Peyer's patch (tissue), 4 donors: ENCODE measurements at regions not wholly inside any gene's neighbourhood (a gene's known extent, or its start where the extent isn't known, plus 50 kb on each side); places are given as distances from the start of the nearest gene placed in this dataset.
A peak's percentile ranks its signal among the peaks of the same experiment; 100 is the strongest.

Experiments used
- DNase-seq, 3 donors: peaks; one replicate each; pipeline ENCODE4 v3.0.0-alpha.2; 2017 to 2019
- H3K27ac ChIP-seq, 4 donors: fragments of 200-600 bp; sonication (generic); one replicate each; pipeline ENCODE4 v1.5.1; 2016 to 2019
- H3K27me3 ChIP-seq, 2 donors: fragments of 200-600 bp; sonication (generic); one replicate each; pipeline ENCODE4 v1.5.1; 2019
- H3K36me3 ChIP-seq, 3 donors: fragments of 200-600 bp; sonication (generic); one replicate each; pipeline ENCODE4 v1.5.1; 2016 to 2019
- H3K4me1 ChIP-seq, 4 donors: fragments of 200-600 bp; sonication (generic); one replicate each; pipeline ENCODE4 v1.5.1; 2016 to 2019
- H3K4me3 ChIP-seq, 4 donors: fragments of 200-600 bp; sonication (generic); 1 replicate in 3 of 4; 2 replicates in 1 of 4; pipeline ENCODE4 v1.5.1; 2016 to 2019; ENCODE audit warnings: mild to moderate bottlenecking in 1 of 4
- H3K9me3 ChIP-seq, 4 donors: fragments of 200-600 bp; sonication (generic); one replicate each; pipeline ENCODE4 v1.5.1; 2016 to 2019; ENCODE audit warnings: mild to moderate bottlenecking in 1 of 4
- POLR2A ChIP-seq, 2 donors: fragments of 450-650 bp; IDR thresholded peaks; one replicate each; pipeline ENCODE4 v1.5.1; 2017; ENCODE audit warnings: antibody characterized with exemption in 2 of 2, mild to moderate bottlenecking in 2 of 2, moderate library complexity in 2 of 2
- TF ChIP-seq, protein P1 (sequence below), 6 experiments: fragments of 450-650 bp in 4 of 6; fragments of 200-600 bp in 2 of 6; sonication (generic) in 1 of 6; IDR thresholded peaks; one replicate each; pipeline ENCODE4 v1.5.1; 2017 to 2019; ENCODE audit warnings: antibody characterized with exemption in 6 of 6, mild to moderate bottlenecking in 3 of 6, moderate library complexity in 1 of 6

DNA sequence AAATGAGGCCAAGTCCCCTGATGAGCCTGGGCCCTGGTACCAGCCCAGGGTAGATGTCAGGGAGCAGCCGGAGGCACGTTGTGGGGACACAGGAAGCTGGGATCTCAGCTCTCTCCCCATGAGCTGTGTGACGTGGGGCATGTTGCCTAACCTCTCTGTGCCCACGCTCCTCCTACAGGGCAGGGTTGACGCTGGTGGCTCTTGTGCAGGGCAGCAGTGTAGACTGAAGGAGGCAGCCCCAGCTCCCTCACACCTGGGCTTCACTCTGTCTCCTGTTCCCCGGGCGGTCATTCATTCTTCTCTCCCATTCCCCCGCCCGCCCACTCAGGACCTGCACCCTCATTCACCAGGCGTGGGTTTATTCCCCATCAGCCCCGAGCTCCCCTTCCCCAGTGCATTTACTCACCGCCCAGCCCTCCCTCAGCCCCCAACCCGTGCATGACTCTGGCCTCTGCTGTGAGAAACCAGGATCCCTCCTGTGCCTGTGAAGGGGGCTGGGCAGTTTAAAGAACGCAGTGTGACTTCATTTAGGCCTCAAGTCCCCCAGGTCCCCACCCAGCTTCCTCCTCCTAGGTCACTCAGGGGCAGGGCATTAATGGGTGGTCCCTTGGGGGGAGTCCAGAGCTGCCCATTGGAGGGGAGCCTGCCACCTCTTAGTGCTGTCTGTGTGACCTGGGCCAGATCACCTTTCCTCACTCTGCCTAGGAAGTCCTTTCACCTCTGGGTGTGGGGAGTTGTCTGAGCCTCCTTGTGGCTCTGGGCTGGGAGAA is 285.7 kb downstream of the PTPRU start:
- no peaks in the 10 kb centered on the region for H3K27me3 ChIP-seq
- TF ChIP-seq, protein P1, sequence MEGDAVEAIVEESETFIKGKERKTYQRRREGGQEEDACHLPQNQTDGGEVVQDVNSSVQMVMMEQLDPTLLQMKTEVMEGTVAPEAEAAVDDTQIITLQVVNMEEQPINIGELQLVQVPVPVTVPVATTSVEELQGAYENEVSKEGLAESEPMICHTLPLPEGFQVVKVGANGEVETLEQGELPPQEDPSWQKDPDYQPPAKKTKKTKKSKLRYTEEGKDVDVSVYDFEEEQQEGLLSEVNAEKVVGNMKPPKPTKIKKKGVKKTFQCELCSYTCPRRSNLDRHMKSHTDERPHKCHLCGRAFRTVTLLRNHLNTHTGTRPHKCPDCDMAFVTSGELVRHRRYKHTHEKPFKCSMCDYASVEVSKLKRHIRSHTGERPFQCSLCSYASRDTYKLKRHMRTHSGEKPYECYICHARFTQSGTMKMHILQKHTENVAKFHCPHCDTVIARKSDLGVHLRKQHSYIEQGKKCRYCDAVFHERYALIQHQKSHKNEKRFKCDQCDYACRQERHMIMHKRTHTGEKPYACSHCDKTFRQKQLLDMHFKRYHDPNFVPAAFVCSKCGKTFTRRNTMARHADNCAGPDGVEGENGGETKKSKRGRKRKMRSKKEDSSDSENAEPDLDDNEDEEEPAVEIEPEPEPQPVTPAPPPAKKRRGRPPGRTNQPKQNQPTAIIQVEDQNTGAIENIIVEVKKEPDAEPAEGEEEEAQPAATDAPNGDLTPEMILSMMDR (IDR thresholded peaks at IDR 0.05) = no peak
- TF ChIP-seq POLR2A (IDR thresholded peaks at IDR 0.05) = no peak

DNA sequence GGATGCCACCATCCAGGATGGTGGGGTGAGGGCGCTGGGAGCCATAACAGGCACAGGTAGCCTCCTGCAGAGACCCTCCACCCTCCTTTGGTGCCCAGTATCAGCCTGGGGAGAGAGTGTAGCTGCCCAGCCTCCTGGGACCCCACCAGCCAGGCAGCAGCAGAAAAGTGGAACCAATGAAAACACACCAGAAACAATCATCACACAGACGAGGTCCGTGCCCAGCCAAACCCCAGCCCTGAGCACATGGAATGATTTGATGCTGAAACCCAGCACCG is 285.1 kb downstream of the PTPRU start:
- H3K4me1 ChIP-seq = no peaks in the 10 kb centered on the region
- no peak overlapping the region for H3K4me3 ChIP-seq
- H3K27me3 ChIP-seq = no peaks in the 10 kb centered on the region
- H3K36me3 ChIP-seq = no peaks in the 10 kb centered on the region
- DNase-seq = peak in 1 of 3 donors; percentile 5
- H3K27ac ChIP-seq = no peak overlapping the region
- TF ChIP-seq, protein P1 (IDR thresholded peaks at IDR 0.05) = no peak
- TF ChIP-seq POLR2A (IDR thresholded peaks at IDR 0.05) = no peak
- H3K9me3 ChIP-seq = no peaks in the 10 kb centered on the region

More for the DNA sequence above, 285.7 kb downstream of the PTPRU start:
- H3K9me3 ChIP-seq = no peaks in the 10 kb centered on the region
- H3K36me3 ChIP-seq = no peaks in the 10 kb centered on the region
- DNase-seq = peak in 2 of 3 donors; percentile 24 to 25
- H3K4me3 ChIP-seq = no peak overlapping the region
- no peak overlapping the region for H3K27ac ChIP-seq
- H3K4me1 ChIP-seq = no peaks in the 10 kb centered on the region

DNA sequence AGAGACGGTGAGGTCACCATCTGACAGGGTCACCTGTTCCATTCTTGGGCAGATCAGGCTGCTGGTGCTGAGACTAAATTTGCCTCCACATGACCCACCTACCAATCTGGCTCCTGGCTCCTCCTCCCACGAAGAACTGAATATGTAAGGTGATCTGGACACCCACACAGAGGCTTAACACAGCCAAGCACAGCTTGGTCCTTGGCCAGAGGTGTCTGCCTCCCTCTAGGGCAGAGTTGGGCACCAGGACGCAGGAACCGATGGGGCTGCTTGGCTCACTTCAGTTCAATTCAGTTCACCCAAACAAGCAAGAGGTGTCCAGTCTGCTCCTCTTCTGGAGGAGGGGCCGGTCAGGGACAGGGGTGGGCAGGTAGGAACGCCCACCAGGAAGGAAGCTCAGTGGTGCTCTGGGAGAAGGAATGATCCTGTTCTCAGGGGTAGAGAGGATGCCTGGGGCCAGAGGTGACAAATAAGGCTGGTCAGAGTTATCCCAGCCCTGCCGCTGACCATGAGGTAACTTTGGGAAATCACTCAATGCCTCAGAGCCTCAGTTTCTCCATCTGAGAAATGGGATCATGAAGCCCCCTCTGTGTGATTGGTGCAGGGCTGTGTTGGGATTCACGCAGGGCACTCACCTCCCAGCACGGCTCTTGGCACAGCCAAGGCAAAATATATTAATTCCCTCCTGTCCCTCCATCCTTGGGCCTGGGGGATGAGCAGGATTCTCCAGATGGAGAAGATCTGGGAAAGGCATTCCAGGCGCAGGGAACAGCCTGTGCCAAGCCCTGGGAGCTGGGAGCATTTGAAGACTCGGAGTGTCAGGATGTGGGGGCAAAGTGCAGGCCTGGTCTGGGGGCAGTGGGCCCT is 284.5 kb downstream of the PTPRU start:
- H3K27ac ChIP-seq = no peak overlapping the region
- no peaks in the 10 kb centered on the region for H3K9me3 ChIP-seq
- no peaks in the 10 kb centered on the region for H3K4me1 ChIP-seq
- TF ChIP-seq POLR2A (IDR thresholded peaks at IDR 0.05) = no peak
- TF ChIP-seq, protein P1 (IDR thresholded peaks at IDR 0.05) = no peak
- peak in 2 of 3 donors; percentile 14 to 24 for DNase-seq
- no peaks in the 10 kb centered on the region for H3K36me3 ChIP-seq
- H3K4me3 ChIP-seq = no peak overlapping the region
- H3K27me3 ChIP-seq = no peaks in the 10 kb centered on the region

DNA sequence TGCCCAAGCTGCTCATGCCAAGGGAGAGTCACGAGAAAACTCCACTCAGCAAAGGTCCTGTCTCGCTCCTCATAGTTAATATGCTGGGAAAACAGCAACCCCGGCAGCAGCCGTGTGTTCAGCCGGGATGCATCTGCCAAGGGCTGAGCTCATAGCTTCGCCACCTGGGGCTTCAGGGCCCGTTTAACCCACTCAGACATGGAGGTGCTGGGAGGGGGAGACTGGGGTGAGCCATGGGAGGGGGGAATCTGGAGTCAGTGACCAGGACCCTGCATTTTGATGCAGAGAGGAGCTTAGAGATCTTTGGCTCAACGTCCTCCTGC is 283.4 kb downstream of the PTPRU start:
- no peak for TF ChIP-seq POLR2A (IDR thresholded peaks at IDR 0.05)
- TF ChIP-seq, protein P1 (IDR thresholded peaks at IDR 0.05) = no peak
- H3K4me3 ChIP-seq = no peak overlapping the region
- peak in 2 of 3 donors; percentile 27 to 37 for DNase-seq

DNA sequence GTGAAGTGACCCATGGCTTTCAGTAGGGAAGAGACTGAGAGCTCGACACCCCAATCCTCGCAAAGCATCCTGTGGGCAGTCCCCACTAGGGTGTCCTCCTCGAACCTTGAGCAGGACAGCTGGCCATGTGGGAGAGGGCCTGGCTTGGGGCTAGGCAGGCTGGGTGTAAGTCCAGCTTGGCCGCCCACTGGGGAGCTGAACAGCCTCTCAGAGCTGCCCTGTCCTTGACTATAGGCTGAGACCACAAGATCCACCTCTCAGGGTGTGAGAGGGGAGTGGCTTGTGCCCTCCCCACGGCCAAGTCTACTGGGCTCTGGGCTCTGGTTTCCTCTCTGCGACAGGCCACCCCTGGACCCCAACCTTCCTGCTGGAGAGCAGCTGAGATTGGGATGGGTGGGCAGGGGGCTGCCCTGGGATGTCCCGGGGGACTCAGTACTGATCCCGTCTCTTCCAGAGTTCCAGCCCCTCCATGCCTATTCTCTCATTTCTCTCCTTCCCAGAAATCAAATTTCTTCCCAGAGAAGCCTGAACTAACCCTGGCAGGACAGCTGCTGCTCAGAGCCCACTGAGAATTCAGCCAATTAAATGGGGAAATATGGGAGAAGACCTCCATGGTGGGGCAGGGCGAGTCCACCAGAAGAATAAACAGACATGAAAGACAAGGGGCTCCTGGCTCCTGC is 282.9 kb downstream of the PTPRU start:
- peak in 2 of 3 donors; percentile 17 to 37 for DNase-seq
- no peak overlapping the region for H3K27ac ChIP-seq
- no peaks in the 10 kb centered on the region for H3K27me3 ChIP-seq
- no peak overlapping the region for H3K4me3 ChIP-seq
- H3K4me1 ChIP-seq = no peaks in the 10 kb centered on the region
- H3K36me3 ChIP-seq = no peaks in the 10 kb centered on the region
- H3K9me3 ChIP-seq = no peaks in the 10 kb centered on the region
- TF ChIP-seq, protein P1 (IDR thresholded peaks at IDR 0.05) = no peak

More for the DNA sequence above, 283.4 kb downstream of the PTPRU start:
- Histone ChIP-seq H3K36me3 (no peaks in the 10 kb centered on the region), H3K27me3 (no peaks in the 10 kb centered on the region), H3K4me1 (no peaks in the 10 kb centered on the region), H3K27ac (no peak overlapping the region), H3K9me3 (no peaks in the 10 kb centered on the region)
